Coronary artery (tissue), 2 donors: ENCODE measurements at regions not wholly inside any gene's neighbourhood (a gene's known extent, or its start where the extent isn't known, plus 50 kb on each side); places are given as distances from the start of the nearest gene placed in this dataset.

Experiments
- DNase-seq: peaks from one replicate; pipeline ENCODE4 v3.0.0-alpha.2; 2017; ENCODE audit warnings: low spot score
- H3K27ac ChIP-seq, 2 donors: fragments of 200-600 bp; sonication (generic); one replicate each; pipeline ENCODE4 v1.5.1; 2016 to 2019
- H3K4me3 ChIP-seq: fragments of 200-600 bp; sonication (generic); 2 replicates; pipeline ENCODE4 v1.5.1; 2016; ENCODE audit warnings: mild to moderate bottlenecking, moderate library complexity
- CTCF ChIP-seq: fragments of 200-600 bp; sonication (generic); IDR thresholded peaks from one replicate; pipeline ENCODE4 v1.5.1; 2019; ENCODE audit warnings: antibody characterized with exemption

GRCh38 chr3:182501856-182502255 lies 291.4 kb upstream of the ATP11B start:
- no peak for DNase-seq
- no peak overlapping the region for H3K27ac ChIP-seq

DNA sequence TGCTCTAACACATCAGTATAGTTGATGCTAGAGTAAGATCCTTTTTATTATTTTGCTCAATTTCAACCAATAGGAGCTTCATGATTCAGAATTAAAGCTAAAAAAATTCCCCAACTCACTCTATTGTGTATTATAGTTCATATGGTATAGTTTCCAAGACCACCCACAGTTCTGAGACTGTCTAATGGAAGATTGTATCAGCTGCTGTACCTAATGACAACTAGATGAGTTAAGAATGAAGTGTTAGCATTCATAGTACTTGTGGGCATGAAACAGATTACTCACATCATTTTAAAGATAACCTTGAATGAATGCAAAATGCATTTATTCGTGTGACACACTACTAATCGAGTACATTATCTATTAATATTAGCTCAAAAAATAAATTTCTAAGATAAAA lies 289.9 kb upstream of the ATP11B start:
- H3K27ac ChIP-seq = no peak overlapping the region
- no peak overlapping the region for H3K4me3 ChIP-seq
- no peak for TF ChIP-seq CTCF
- no peak for DNase-seq

More at GRCh38 chr3:182501856-182502255, 291.4 kb upstream of the ATP11B start:
- no peak overlapping the region for H3K4me3 ChIP-seq
- TF ChIP-seq CTCF = no peak

DNA sequence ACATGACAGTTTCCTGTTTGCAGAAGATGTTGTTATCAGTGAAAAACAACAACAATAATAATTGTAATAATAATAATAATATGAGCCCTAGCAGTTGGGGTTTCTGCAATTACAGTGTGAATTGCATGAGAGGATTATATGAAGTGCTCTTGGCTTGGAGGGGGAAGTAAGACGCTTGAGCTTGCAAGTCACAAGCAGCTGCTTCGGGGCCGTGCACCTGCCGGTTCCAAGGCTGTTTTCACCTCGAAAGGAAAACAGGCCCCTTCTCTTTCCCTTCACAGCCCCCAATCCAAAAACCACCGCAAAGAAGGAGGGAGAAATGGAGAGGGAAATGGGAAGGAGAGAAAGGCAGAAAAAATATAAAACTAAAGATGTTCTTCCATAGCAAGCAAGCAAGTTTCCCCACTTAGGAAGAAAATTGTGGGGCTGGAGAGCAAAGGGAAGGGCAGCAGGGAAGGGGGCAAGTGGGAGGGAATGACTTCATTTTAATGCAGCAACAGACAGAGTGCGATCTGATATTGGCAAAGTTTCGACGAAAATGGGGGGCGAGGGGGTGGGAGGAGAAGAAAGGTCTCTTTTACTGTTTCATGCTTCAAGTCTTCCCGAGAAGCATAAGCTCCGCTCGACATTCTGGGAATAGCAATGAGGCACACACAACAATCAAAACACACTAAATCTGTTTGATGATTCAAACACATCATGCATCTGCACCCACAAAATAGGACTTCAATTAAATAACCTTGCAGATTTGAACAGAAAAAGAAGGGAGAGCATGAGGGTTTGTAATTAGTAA lies 284.2 kb upstream of the ATP11B start:
- TF ChIP-seq CTCF = no peak
- no peak for DNase-seq
- H3K4me3 ChIP-seq = no peak overlapping the region
- H3K27ac ChIP-seq = no peak overlapping the region

GRCh38 chr3:182509844-182510460 lies 283.4 kb upstream of the ATP11B start:
- no peak for DNase-seq
- TF ChIP-seq CTCF = no peak
- H3K4me3 ChIP-seq = no peak overlapping the region
- no peak overlapping the region for H3K27ac ChIP-seq

DNA sequence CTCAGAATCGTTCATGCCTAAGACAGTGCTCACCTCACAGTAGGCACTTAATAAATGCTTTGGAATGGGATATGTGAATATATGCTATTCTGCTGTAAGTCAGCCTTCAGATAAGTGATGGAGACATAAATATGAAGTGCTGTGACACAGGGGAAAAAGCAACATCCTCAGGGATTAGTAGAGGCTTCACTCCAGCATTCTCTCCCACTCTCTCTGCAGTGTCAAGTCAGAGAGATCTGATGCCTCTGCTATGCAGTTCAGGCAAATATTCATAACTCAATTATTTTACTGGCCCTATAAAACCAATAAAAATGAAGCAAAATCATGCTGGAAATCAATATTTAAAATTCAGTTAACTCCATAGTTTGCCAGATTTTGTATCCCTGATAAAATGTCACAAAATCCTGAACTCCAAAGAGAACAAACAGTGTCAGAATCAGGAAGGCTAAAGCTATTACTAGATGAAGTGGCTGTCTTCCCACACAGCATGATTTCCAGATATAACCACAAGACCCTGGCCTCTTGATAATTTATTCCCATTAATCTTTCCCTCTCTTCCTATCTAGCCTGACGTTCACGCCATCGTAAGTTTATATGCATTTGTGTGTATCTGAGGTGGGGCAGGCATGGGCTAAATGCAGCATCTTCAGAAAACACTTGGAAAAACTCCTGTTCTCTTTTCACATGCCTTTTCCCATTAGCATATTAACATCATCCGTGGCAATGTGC lies 278.9 kb upstream of the ATP11B start:
- Histone ChIP-seq H3K27ac (no peak overlapping the region), H3K4me3 (no peak overlapping the region)
- DNase-seq = no peak
- no peak for TF ChIP-seq CTCF

GRCh38 chr3:182516597-182517336 lies 276.5 kb upstream of the ATP11B start:
- no peak for TF ChIP-seq CTCF
- H3K4me3 ChIP-seq = no peak overlapping the region
- DNase-seq = no peak
- H3K27ac ChIP-seq = no peak overlapping the region
